ENCODE measurements at regions not wholly inside any gene's neighbourhood (a gene's known extent, or its start where the extent isn't known, plus 50 kb on each side); places are given as distances from the start of the nearest gene placed in this dataset.
"Not testable (repeated sequence)": the region's sequence is repeated elsewhere in the genome, so short reads cannot be mapped to it uniquely, and the experiment has no call there.

GRCh38 chr2:209308415-209308814 lies 115.4 kb upstream of the MAP2 start:
- no peaks in the 10 kb centered on the region for H3K36me3 ChIP-seq (ENCODE audit: low read depth)
- H3K9me3 ChIP-seq: no peaks in the 10 kb centered on the region
- no peaks in the 10 kb centered on the region for H3K4me1 ChIP-seq (ENCODE audit: low read depth)
- intact Hi-C loops (cut with DNase I, micrococcal nuclease): no loop called here
- DNase-seq: no peak
- ATAC-seq: no peak
- TF ChIP-seq CTCF (IDR thresholded peaks at IDR 0.05): no peak
- H3K4me3 ChIP-seq: no peak overlapping the region

GRCh38 chr2:209311948-209312347 lies 111.9 kb upstream of the MAP2 start:
- no peaks in the 10 kb centered on the region for H3K36me3 ChIP-seq (ENCODE audit: low read depth)
- intact Hi-C loops (cut with DNase I, micrococcal nuclease): no loop called here
- no peak overlapping the region for H3K4me3 ChIP-seq
- TF ChIP-seq CTCF (IDR thresholded peaks at IDR 0.05): no peak
- DNase-seq: no peak
- ATAC-seq: no peak
- no peaks in the 10 kb centered on the region for H3K9me3 ChIP-seq
- H3K4me1 ChIP-seq (ENCODE audit: low read depth): no peaks in the 10 kb centered on the region

GRCh38 chr2:209312450-209312849 lies 111.4 kb upstream of the MAP2 start:
- ATAC-seq; H3K4me3 ChIP-seq; H3K4me1 ChIP-seq (ENCODE audit: low read depth); H3K36me3 ChIP-seq (ENCODE audit: low read depth); DNase-seq; H3K9me3 ChIP-seq; intact Hi-C loops (cut with DNase I, micrococcal nuclease): not testable (repeated sequence)

- DNase-seq (no peak), ATAC-seq (no peak)
- Histone ChIP-seq H3K4me1 (ENCODE audit: low read depth) (no peaks in the 10 kb centered on the region), H3K9me3 (no peaks in the 10 kb centered on the region), H3K4me3 (no peak overlapping the region), H3K36me3 (ENCODE audit: low read depth) (no peaks in the 10 kb centered on the region)
- TF ChIP-seq CTCF (IDR thresholded peaks at IDR 0.05): no peak
- intact Hi-C loops (cut with DNase I, micrococcal nuclease): no loop called here
Observed at GRCh38 chr2:209314653-209315052, 109.2 kb upstream of the MAP2 start.

GRCh38 chr2:209316141-209316540 lies 107.7 kb upstream of the MAP2 start:
- no peaks in the 10 kb centered on the region for H3K9me3 ChIP-seq
- no peak for DNase-seq
- no peak overlapping the region for H3K4me3 ChIP-seq
- no peak for ATAC-seq
- H3K36me3 ChIP-seq (ENCODE audit: low read depth): no peaks in the 10 kb centered on the region
- H3K4me1 ChIP-seq (ENCODE audit: low read depth): no peaks in the 10 kb centered on the region
- intact Hi-C loops (cut with DNase I, micrococcal nuclease): no loop called here
- TF ChIP-seq CTCF (IDR thresholded peaks at IDR 0.05): no peak

GRCh38 chr2:209321076-209321475 lies 102.8 kb upstream of the MAP2 start:
- TF ChIP-seq CTCF (IDR thresholded peaks at IDR 0.05): no peak
- ATAC-seq: no peak
- Histone ChIP-seq H3K36me3 (ENCODE audit: low read depth) (no peaks in the 10 kb centered on the region), H3K4me1 (ENCODE audit: low read depth) (no peaks in the 10 kb centered on the region), H3K9me3 (no peaks in the 10 kb centered on the region), H3K4me3 (no peak overlapping the region)
- no peak for DNase-seq
- intact Hi-C loops (cut with DNase I, micrococcal nuclease): no loop called here
